Astrocyte (in vitro differentiated cells and primary cell): ENCODE measurements at regions not wholly inside any gene's neighbourhood (a gene's known extent, or its start where the extent isn't known, plus 50 kb on each side); places are given as distances from the start of the nearest gene placed in this dataset.

Experiments
- CTCF ChIP-seq: IDR thresholded peaks from 2 replicates; pipeline ENCODE4 v1.5.1; 2011; ENCODE audit warnings: low read depth, mild to moderate bottlenecking, inconsistent platforms, low read length, moderate library complexity; ENCODE audit not compliant: insufficient read depth
- EZH2 ChIP-seq: IDR thresholded peaks from 2 replicates; pipeline ENCODE4 v1.6.1; 2012; ENCODE audit warnings: mild to moderate bottlenecking, low read length, inconsistent platforms; ENCODE audit not compliant: insufficient read depth

- TF ChIP-seq CTCF (no peak), EZH2 (no peak)
These were observed 194.7 kb downstream of the BRD1 start for GRCh38 chr22:49633010-49633324.
